ENCODE measurements at regions not wholly inside any gene's neighbourhood (a gene's known extent, or its start where the extent isn't known, plus 50 kb on each side); places are given as distances from the start of the nearest gene placed in this dataset.

- no peaks in the 10 kb centered on the region for H4K20me1 ChIP-seq (ENCODE audit: insufficient read depth)
- H2AFZ ChIP-seq (ENCODE audit: low read depth, low read length, poor library complexity, severe bottlenecking) = no peak overlapping the region
- H3K27ac ChIP-seq (ENCODE audit: low read depth, low read length) = no peak overlapping the region
- H3K36me3 ChIP-seq (ENCODE audit: control insufficient read depth in 1 of 2, insufficient read depth in 2 of 2, low read length in 2 of 2) = no peaks in the 10 kb centered on the region
- H3K4me2 ChIP-seq (ENCODE audit: low read length) = no peak overlapping the region
- RAD21 ChIA-PET (ENCODE audit: low non-redundant PET in 1 of 2, low total read pairs in 2 of 2, uncharacterized antibody in 2 of 2, unreplicated experiment in 2 of 2) = no interaction called here
- TF ChIP-seq ELF1 (IDR thresholded peaks at IDR 0.05; ENCODE audit: borderline replicate concordance, low read depth) = no peak
- no peak for TF ChIP-seq EZH2phosphoT487 (IDR thresholded peaks at IDR 0.05; ENCODE audit: borderline replicate concordance)
- no peak for TF ChIP-seq SRF (IDR thresholded peaks at IDR 0.05; ENCODE audit: low read depth)
- POLR2A ChIA-PET = no interaction called here
- no peaks in the 10 kb centered on the region; the same call in 1 of the 2 replicates for H3K27me3 ChIP-seq (ENCODE audit: insufficient read depth, low read length)
- no peak overlapping the region for H3K9ac ChIP-seq (ENCODE audit: low read length)
- BruUV-seq (replicated peaks) = no TSS peak
- ATAC-seq (no peak), DNase-seq (ENCODE audit: low read depth, low spot score) (no peak)
- no peak overlapping the region for H3K4me3 ChIP-seq (replicated peaks in 1 of 2; ENCODE audit: low read depth in 1 of 2, low read length in 2 of 2)
- H3K9me2 ChIP-seq (ENCODE audit: insufficient read depth) = no peaks in the 10 kb centered on the region
- no peaks in the 10 kb centered on the region for H3K4me1 ChIP-seq (ENCODE audit: control insufficient read depth in 1 of 2, insufficient read depth in 2 of 2, low read length in 2 of 2)
- CTCF ChIA-PET = no interaction called here
- H3K9me3 ChIP-seq (ENCODE audit: control insufficient read depth in 1 of 2, insufficient read depth in 1 of 2, low read depth in 1 of 2, low read length in 2 of 2) = no peaks in the 10 kb centered on the region
- no peaks in the 10 kb centered on the region for H3K79me2 ChIP-seq (ENCODE audit: insufficient read depth, low read length)
- intact Hi-C loops (cut with micrococcal nuclease) = no loop called here
Observed at GRCh38 chr10:44460416-44460815, 75.5 kb upstream of the CXCL12 start.

- H3K9me2 ChIP-seq (ENCODE audit: insufficient read depth) = no peaks in the 10 kb centered on the region
- ATAC-seq = no peak
- no peak overlapping the region for H2AFZ ChIP-seq (ENCODE audit: low read depth, low read length, poor library complexity, severe bottlenecking)
- ChIA-PET CTCF (no interaction called here), POLR2A (no interaction called here), RAD21 (ENCODE audit: low non-redundant PET in 1 of 2, low total read pairs in 2 of 2, uncharacterized antibody in 2 of 2, unreplicated experiment in 2 of 2) (no interaction called here)
- no peak overlapping the region for H3K4me2 ChIP-seq (ENCODE audit: low read length)
- no TSS peak for BruUV-seq (replicated peaks)
- H3K4me1 ChIP-seq (ENCODE audit: control insufficient read depth in 1 of 2, insufficient read depth in 2 of 2, low read length in 2 of 2) = no peaks in the 10 kb centered on the region
- DNase-seq (ENCODE audit: low read depth, low spot score) = no peak
- no peak overlapping the region for H3K27ac ChIP-seq (ENCODE audit: low read depth, low read length)
- H3K36me3 ChIP-seq (ENCODE audit: control insufficient read depth in 1 of 2, insufficient read depth in 2 of 2, low read length in 2 of 2) = no peaks in the 10 kb centered on the region
- no peak for TF ChIP-seq EZH2phosphoT487 (IDR thresholded peaks at IDR 0.05; ENCODE audit: borderline replicate concordance)
- no peak for TF ChIP-seq ZFX (IDR thresholded peaks at IDR 0.05)
- no peak for TF ChIP-seq SP1 (IDR thresholded peaks at IDR 0.05; ENCODE audit: low read depth)
- TF ChIP-seq JUND (IDR thresholded peaks at IDR 0.05) = no peak
- TF ChIP-seq, protein P1, sequence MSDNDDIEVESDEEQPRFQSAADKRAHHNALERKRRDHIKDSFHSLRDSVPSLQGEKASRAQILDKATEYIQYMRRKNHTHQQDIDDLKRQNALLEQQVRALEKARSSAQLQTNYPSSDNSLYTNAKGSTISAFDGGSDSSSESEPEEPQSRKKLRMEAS (IDR thresholded peaks at IDR 0.05) = no peak
- TF ChIP-seq SRF (IDR thresholded peaks at IDR 0.05; ENCODE audit: low read depth) = no peak
- TF ChIP-seq YY1 (IDR thresholded peaks at IDR 0.05; ENCODE audit: extremely low read depth, insufficient replicate concordance, low read depth, low read length) = no peak
- no peak for TF ChIP-seq REST (IDR thresholded peaks at IDR 0.05; ENCODE audit: low read depth)
- TF ChIP-seq SIN3A (IDR thresholded peaks at IDR 0.05; ENCODE audit: low read depth) = no peak
- TF ChIP-seq, protein P2, sequence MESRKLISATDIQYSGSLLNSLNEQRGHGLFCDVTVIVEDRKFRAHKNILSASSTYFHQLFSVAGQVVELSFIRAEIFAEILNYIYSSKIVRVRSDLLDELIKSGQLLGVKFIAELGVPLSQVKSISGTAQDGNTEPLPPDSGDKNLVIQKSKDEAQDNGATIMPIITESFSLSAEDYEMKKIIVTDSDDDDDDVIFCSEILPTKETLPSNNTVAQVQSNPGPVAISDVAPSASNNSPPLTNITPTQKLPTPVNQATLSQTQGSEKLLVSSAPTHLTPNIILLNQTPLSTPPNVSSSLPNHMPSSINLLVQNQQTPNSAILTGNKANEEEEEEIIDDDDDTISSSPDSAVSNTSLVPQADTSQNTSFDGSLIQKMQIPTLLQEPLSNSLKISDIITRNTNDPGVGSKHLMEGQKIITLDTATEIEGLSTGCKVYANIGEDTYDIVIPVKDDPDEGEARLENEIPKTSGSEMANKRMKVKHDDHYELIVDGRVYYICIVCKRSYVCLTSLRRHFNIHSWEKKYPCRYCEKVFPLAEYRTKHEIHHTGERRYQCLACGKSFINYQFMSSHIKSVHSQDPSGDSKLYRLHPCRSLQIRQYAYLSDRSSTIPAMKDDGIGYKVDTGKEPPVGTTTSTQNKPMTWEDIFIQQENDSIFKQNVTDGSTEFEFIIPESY (IDR thresholded peaks at IDR 0.05; ENCODE audit: extremely low read depth, insufficient replicate concordance, low read length) = no peak
- TF ChIP-seq RAD21 (IDR thresholded peaks at IDR 0.05; ENCODE audit: low read depth) = no peak
- TF ChIP-seq ZNF274 (IDR thresholded peaks at IDR 0.05; ENCODE audit: low read depth, low read length) = no peak
- TF ChIP-seq ELF1 (IDR thresholded peaks at IDR 0.05; ENCODE audit: borderline replicate concordance, low read depth) = no peak
- TF ChIP-seq POLR2A (IDR thresholded peaks at IDR 0.05; ENCODE audit: borderline replicate concordance, extremely low read depth, insufficient read depth, insufficient read length) = no peak
- TF ChIP-seq FOSL1 (IDR thresholded peaks at IDR 0.05; ENCODE audit: low read depth) = no peak
- TF ChIP-seq CBX3 (IDR thresholded peaks at IDR 0.05; ENCODE audit: low read depth) = no peak
- H3K4me3 ChIP-seq (replicated peaks in 1 of 2; ENCODE audit: low read depth in 1 of 2, low read length in 2 of 2) = no peak overlapping the region
- no peaks in the 10 kb centered on the region for H4K20me1 ChIP-seq (ENCODE audit: insufficient read depth)
- no peaks in the 10 kb centered on the region for H3K9me3 ChIP-seq (ENCODE audit: control insufficient read depth in 1 of 2, insufficient read depth in 1 of 2, low read depth in 1 of 2, low read length in 2 of 2)
- no peak overlapping the region for H3K9ac ChIP-seq (ENCODE audit: low read length)
- H3K79me2 ChIP-seq (ENCODE audit: insufficient read depth, low read length) = no peaks in the 10 kb centered on the region
- no peaks in the 10 kb centered on the region; the same call in 1 of the 2 replicates for H3K27me3 ChIP-seq (ENCODE audit: insufficient read depth, low read length)
- intact Hi-C loops (cut with micrococcal nuclease) = no loop called here
Observed at GRCh38 chr10:44462338-44462914, 77.5 kb upstream of the CXCL12 start.

Data from HCT116 (cell line).